Sigmoid colon (tissue), 4 donors: ENCODE measurements at regions not wholly inside any gene's neighbourhood (a gene's known extent, or its start where the extent isn't known, plus 50 kb on each side); places are given as distances from the start of the nearest gene placed in this dataset.
"Not testable (repeated sequence)": the region's sequence is repeated elsewhere in the genome, so short reads cannot be mapped to it uniquely, and the experiment has no call there.

Experiments used
- EP300 ChIP-seq, 4 donors: sonication (generic); formaldehyde crosslinking; IDR thresholded peaks; one replicate each; pipeline ENCODE4 v1.6.1; 2017; ENCODE audit warnings: antibody characterized with exemption in 4 of 4
- POLR2A ChIP-seq, 2 donors: fragments of 450-650 bp; IDR thresholded peaks; one replicate each; pipeline ENCODE4 v1.6.1; 2016; ENCODE audit warnings: antibody characterized with exemption in 2 of 2, mild to moderate bottlenecking in 2 of 2, moderate library complexity in 2 of 2
- POLR2AphosphoS5 ChIP-seq, 4 donors: sonication (generic); formaldehyde crosslinking; IDR thresholded peaks; one replicate each; pipeline ENCODE4 v1.6.1; 2017; ENCODE audit warnings: antibody characterized with exemption in 4 of 4
- TF ChIP-seq, protein P1 (sequence below), 4 experiments: fragments of 450-650 bp in 3 of 4; fragments of 200-600 bp in 1 of 4; IDR thresholded peaks; one replicate each; pipeline ENCODE4 v1.5.1; 2016 to 2019; ENCODE audit warnings: antibody characterized with exemption in 4 of 4, mild to moderate bottlenecking in 3 of 4, moderate library complexity in 2 of 4

- TF ChIP-seq, protein P1, sequence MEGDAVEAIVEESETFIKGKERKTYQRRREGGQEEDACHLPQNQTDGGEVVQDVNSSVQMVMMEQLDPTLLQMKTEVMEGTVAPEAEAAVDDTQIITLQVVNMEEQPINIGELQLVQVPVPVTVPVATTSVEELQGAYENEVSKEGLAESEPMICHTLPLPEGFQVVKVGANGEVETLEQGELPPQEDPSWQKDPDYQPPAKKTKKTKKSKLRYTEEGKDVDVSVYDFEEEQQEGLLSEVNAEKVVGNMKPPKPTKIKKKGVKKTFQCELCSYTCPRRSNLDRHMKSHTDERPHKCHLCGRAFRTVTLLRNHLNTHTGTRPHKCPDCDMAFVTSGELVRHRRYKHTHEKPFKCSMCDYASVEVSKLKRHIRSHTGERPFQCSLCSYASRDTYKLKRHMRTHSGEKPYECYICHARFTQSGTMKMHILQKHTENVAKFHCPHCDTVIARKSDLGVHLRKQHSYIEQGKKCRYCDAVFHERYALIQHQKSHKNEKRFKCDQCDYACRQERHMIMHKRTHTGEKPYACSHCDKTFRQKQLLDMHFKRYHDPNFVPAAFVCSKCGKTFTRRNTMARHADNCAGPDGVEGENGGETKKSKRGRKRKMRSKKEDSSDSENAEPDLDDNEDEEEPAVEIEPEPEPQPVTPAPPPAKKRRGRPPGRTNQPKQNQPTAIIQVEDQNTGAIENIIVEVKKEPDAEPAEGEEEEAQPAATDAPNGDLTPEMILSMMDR (IDR thresholded peaks at IDR 0.05): not testable (repeated sequence)
- TF ChIP-seq EP300, POLR2AphosphoS5, POLR2A (IDR thresholded peaks at IDR 0.05): not testable (repeated sequence)
Measured at GRCh38 chr2:91559269-91559668, 2867.8 kb downstream of the RPIA start.
